ENCODE measurements at regions not wholly inside any gene's neighbourhood (a gene's known extent, or its start where the extent isn't known, plus 50 kb on each side); places are given as distances from the start of the nearest gene placed in this dataset.

- no peak for TF ChIP-seq CEBPB (IDR thresholded peaks at IDR 0.05)
- no peak for TF ChIP-seq YY1 (IDR thresholded peaks at IDR 0.05; ENCODE audit: low read depth)
- no peak for TF ChIP-seq RAD21 (IDR thresholded peaks at IDR 0.05; ENCODE audit: low read depth)
- no peak for TF ChIP-seq CREB1 (IDR thresholded peaks at IDR 0.05; ENCODE audit: low read depth)
- TF ChIP-seq FOXM1 (IDR thresholded peaks at IDR 0.05; ENCODE audit: borderline replicate concordance, low read depth) = no peak
- TF ChIP-seq EP300 (IDR thresholded peaks at IDR 0.05; ENCODE audit: borderline replicate concordance) = no peak
- no peak for TF ChIP-seq ZBTB7A (IDR thresholded peaks at IDR 0.05; ENCODE audit: low read depth)
- TF ChIP-seq REST (IDR thresholded peaks at IDR 0.05; ENCODE audit: low read depth) = no peak
- no peak for TF ChIP-seq TCF12 (IDR thresholded peaks at IDR 0.05; ENCODE audit: low read depth)
- TF ChIP-seq TEAD4 (IDR thresholded peaks at IDR 0.05) = no peak
- no peak for TF ChIP-seq EGR1 (IDR thresholded peaks at IDR 0.05)
- TF ChIP-seq NFIC (IDR thresholded peaks at IDR 0.05) = no peak
- TF ChIP-seq TAF1 (IDR thresholded peaks at IDR 0.05; ENCODE audit: low read depth) = no peak
- no peak for TF ChIP-seq MAX (IDR thresholded peaks at IDR 0.05)
- no peak for TF ChIP-seq USF1 (IDR thresholded peaks at IDR 0.05)
Measured at GRCh38 chr10:10332786-10333185, 684.9 kb upstream of the CELF2 start.

- TF ChIP-seq YY1 (IDR thresholded peaks at IDR 0.05; ENCODE audit: low read depth) (no peak), FOXM1 (IDR thresholded peaks at IDR 0.05; ENCODE audit: borderline replicate concordance, low read depth) (no peak), TEAD4 (IDR thresholded peaks at IDR 0.05) (no peak), RAD21 (IDR thresholded peaks at IDR 0.05; ENCODE audit: low read depth) (no peak), NFIC (IDR thresholded peaks at IDR 0.05) (no peak), ZBTB7A (IDR thresholded peaks at IDR 0.05; ENCODE audit: low read depth) (no peak)
Measured at GRCh38 chr10:10333622-10334021, 684.0 kb upstream of the CELF2 start.

GRCh38 chr10:10338339-10338738 is 679.3 kb upstream of the CELF2 start:
- TF ChIP-seq CREB1 (IDR thresholded peaks at IDR 0.05; ENCODE audit: low read depth) (no peak), EP300 (IDR thresholded peaks at IDR 0.05; ENCODE audit: borderline replicate concordance) (no peak), USF1 (IDR thresholded peaks at IDR 0.05) (no peak), EGR1 (IDR thresholded peaks at IDR 0.05) (no peak), YY1 (IDR thresholded peaks at IDR 0.05; ENCODE audit: low read depth) (no peak), TEAD4 (IDR thresholded peaks at IDR 0.05) (no peak), NFIC (IDR thresholded peaks at IDR 0.05) (no peak), REST (IDR thresholded peaks at IDR 0.05; ENCODE audit: low read depth) (no peak), CEBPB (IDR thresholded peaks at IDR 0.05) (no peak), RAD21 (IDR thresholded peaks at IDR 0.05; ENCODE audit: low read depth) (no peak)

- TF ChIP-seq REST (IDR thresholded peaks at IDR 0.05; ENCODE audit: low read depth) (no peak), TEAD4 (IDR thresholded peaks at IDR 0.05) (no peak), EP300 (IDR thresholded peaks at IDR 0.05; ENCODE audit: borderline replicate concordance) (no peak), ZBTB7A (IDR thresholded peaks at IDR 0.05; ENCODE audit: low read depth) (no peak), RAD21 (IDR thresholded peaks at IDR 0.05; ENCODE audit: low read depth) (no peak), NFIC (IDR thresholded peaks at IDR 0.05) (no peak), CREB1 (IDR thresholded peaks at IDR 0.05; ENCODE audit: low read depth) (no peak), USF1 (IDR thresholded peaks at IDR 0.05) (no peak), FOXM1 (IDR thresholded peaks at IDR 0.05; ENCODE audit: borderline replicate concordance, low read depth) (no peak), MAX (IDR thresholded peaks at IDR 0.05) (no peak), TCF12 (IDR thresholded peaks at IDR 0.05; ENCODE audit: low read depth) (no peak), YY1 (IDR thresholded peaks at IDR 0.05; ENCODE audit: low read depth) (no peak), CEBPB (IDR thresholded peaks at IDR 0.05) (no peak), TAF1 (IDR thresholded peaks at IDR 0.05; ENCODE audit: low read depth) (no peak), EGR1 (IDR thresholded peaks at IDR 0.05) (no peak)
Measured at GRCh38 chr10:10346390-10347150, 671.1 kb upstream of the CELF2 start.
